ENCODE measurements at regions not wholly inside any gene's neighbourhood (a gene's known extent, or its start where the extent isn't known, plus 50 kb on each side); places are given as distances from the start of the nearest gene placed in this dataset.
"Not testable (repeated sequence)": the region's sequence is repeated elsewhere in the genome, so short reads cannot be mapped to it uniquely, and the experiment has no call there.

DNA sequence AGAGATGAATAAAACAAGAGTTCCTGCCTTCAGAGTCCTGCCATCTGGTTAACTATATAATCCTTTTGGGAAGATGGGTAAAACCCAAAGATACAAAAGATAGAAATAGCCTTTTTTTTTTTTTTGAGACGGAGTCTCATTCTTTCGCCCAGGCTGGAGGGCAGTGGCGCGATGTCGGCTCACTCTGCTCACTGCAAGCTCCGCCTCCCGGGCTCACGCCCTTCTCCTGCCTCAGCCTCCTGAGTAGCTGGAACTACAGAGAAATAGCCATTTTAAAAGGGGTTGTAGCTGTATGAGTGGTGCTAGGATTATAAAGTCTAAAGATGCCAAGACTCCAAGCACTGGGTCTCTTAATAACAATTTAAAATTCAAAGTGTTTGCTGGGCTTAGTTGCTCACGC lies 97.2 kb downstream of the KDR start:
- DNase-seq, result no peak

DNA sequence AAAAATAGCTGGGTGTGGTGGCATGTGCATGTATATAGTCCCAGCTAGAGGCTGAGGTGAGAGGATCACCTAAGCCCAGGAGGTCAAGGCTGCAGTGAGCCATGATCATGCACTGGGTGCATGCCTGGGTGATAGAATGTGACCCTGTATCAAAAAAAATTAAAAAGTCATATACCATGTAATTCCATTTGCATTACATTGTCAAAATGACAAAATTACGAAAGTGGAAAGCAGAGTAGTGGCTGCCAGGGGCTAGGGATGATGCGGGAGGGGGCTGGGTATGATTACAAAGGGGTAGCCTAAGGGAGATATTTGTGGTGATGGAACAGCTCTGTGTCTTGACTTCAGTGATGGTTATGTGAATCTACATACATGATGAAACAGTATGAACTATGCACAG lies 97.8 kb downstream of the KDR start:
- no peak for DNase-seq

DNA sequence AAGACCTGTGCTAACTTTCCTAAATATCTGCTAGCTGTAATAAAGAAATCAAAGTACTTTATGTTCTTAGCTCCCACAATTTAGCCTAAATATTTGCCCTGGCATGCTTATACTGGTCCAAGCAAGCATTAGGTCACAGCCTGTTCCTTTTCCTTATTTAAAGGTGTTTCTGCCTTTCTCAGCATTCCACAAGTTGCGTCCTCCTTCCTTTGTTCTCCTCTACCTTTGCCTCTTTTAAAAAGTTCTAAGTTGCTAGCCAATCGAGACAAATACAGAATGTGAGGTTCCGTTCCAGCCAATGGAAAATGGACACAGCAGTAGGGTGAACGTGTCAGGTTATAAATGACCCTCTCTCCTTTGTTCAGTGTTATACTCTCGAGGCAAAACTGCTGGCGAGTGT lies 99.9 kb downstream of the KDR start:
- DNase-seq, result not testable (repeated sequence)

DNA sequence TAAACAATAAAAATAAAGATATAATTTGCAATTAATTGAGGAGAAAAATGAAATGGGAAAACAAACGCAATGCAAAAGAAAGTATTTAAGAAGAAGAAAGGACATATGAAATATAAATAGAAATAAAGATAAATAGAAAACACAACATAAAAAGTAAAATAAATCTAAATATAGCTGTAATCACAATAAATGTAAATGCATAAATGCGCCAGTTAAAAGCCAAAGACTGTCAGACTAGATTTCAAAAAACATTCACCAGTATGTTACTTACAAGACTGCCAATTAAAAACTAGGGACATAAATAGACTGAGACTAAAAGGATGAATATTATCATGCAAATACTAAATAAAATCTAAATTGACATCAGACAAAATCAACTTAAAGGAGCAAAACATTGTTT lies 102.4 kb downstream of the KDR start:
- DNase-seq, result no peak

DNA sequence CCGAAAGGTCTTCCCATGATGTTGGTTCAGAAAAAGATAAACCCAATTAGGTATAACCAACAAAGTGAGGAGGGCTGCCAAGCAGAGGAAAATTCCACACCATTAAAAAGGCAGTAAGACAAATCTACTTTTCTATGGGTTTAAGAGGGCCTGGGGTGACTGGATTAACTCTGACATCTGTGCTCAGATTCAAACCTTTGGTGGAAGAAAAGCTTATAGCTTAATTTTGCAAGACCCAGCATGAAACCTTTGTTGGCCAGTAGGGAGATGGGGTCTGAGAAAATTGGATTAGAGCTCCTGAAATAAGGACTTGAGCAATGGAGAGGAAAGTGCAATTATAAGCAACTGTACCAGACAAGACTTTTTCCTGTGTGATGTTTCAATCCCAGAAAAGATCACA lies 104.2 kb downstream of the KDR start:
- no peak for DNase-seq

DNA sequence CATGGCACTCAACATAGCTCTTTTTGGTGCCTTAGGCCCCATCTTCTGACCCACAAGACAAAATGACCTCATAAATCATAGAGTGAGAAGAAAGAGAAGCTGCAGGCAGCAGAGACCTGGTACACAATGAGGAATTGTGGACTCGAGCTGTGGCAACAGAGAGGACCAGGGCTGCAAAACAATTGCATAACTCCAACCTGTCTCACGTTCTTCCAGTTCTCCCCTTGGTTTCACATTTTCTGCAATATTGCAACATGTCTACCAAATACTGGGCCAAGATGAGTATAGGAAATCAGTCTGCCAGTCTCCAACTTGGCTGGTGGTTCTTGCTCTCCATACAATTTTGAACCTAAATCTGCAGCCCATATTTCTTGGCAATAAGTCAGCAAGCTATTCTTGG lies 105.3 kb downstream of the KDR start:
- no peak for DNase-seq

DNA sequence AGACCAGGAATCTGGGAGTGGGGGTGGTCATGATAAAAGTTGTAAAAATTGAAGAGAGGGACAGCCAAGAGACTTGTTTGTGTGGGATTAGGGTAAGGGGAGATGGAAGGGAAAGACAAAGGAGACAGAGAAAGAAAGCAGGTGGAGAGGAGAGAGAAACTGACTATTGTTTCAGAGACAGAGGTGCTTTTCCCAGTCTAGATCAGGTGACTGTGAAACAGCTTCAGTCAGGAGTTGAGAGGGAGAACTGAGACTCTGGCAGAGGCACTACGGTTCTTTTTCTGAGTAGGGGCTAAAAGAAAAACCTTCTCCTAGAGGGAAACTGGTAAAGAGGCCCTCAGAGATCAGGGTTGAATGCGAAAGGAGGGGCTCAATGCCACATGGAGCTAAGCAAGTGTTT lies 106.4 kb downstream of the KDR start:
- no peak for DNase-seq

DNA sequence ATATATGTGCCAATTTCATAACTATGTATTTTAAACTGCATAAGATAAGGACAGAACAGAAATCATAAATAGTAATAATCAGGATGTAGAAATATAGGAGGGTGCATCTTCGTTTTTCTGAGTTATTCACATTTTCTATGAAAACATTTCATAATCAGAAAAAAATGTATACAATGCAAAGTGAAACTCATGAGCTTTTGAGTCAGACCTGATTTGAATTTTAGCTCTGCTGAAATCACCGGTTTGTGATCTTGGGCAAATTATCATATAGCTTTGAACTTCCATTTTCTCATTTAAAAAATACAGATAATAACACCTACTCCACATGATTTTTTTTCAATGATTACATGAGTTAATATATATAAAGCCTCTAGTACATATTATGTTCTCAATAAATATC lies 106.9 kb downstream of the KDR start:
- DNase-seq, result no peak

DNA sequence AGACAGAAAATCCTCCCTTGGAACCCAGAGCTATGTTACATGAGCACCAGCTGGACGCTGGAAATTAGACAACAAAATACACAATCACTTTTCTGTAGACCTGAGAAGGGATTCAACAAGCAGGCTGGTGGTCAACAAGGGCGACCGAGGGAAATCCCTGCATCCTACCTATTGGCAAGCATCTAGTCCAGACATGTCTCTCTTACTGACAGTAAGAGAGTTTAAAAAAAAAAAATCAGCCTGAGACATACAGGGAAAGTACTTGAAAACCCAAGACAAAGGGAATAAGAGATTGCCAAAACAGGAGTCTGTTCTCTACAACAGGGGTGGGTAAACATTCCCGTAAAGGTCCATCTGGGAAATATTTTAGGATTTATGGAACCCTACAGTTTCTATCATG lies 108.0 kb downstream of the KDR start:
- DNase-seq, result no peak

DNA sequence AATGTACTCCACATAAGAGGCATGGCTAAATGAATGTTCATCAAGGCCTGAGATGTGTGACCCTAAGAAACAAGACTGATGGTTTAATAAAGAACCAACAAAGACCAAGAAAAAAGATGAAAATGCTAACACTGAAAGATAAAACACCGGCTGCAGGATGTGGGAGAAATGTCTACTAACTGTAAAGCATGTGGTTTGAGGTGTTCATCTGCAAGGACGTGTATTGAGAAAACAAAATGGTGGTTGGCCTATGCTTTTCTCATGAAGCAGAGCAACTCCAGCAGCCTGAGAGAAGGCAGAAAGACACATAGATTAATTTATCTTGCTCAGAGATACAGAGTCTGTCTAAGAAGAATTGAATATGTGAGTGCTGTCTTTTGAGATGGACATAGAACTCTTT lies 109.3 kb downstream of the KDR start:
- no peak for DNase-seq

DNA sequence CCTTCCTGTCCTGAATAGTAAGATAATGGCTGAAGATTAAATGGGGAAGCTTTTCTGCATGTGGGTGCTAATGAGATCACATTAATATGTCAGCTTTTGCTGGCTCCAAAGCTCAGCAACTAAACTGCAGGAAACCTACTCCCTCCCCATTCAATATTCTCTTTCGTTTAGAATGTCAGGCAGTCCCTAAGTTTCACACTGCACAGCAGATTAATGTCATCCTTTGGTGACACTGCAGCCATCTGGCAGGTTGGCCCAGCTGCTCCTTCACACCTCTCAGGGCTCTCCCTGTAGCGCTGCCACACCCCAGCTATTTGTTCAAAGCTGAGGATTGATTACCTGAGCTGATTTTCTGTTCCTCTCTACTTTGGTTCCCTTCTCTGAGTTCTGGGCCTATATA lies 110.5 kb downstream of the KDR start:
- no peak for DNase-seq

DNA sequence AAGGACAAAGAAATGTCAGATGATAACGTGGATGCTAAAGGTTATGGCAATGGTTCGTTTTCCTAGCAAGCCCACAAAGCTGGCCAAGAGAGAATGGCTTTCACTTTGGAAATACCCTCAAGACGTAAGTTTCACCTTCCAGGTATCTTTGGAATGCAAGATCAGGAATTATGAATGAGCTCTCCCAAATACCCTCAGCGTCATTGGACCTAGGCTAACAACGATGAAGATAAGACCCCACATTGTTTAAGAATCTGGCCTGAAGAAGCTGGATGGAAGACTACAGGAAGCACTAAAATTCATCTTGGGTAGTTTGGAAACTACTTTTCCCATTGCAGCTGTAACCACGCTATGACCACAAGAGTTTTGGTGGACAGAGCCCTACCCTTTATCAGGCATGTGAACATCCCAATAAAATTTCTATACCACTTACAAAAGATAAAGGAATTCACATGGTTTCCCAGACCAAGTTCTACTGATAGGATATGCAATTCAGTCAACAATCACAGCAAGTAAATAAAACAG lies 111.9 kb downstream of the KDR start:
- no peak for DNase-seq

DNA sequence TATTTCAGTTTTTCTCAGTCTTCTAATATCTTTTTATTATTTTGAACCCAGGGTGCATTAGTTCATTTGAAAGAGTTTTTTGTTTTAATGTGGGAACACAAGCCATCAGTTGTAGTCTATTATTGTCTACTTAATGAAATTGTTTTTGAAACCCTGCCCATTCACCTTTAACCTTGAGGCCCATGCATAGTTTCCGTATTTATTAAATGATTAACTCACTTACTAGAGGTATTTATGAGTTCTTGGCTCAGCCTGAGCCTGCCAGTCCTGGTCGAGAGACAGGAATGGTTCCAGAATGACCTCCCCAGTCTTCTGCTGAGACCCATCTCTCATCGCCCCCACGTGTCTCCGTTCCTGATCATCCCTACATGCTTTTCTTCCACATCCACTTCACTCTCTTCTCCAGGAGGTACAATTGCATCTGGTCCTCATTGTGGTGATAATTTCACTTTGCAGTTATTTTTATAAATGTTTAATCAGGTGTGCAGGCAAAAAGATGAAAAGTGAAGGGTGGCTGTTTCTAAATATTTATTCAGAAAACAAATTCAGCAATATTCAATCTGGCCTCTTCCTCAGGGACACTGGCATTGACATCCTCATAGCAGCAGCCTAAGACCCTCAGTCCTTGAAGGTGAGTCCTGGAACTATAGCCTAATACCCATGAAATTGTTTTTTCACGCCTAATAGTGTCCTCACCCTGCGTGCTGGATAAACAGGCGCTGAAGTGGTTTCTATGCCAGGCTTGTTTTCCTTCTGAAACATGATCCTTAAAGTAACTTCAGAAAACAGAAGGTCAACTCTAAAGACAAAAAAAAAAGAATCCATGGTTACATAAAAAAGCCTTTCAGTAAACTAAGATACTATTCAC lies 112.8 kb downstream of the KDR start:
- no peak for DNase-seq

DNA sequence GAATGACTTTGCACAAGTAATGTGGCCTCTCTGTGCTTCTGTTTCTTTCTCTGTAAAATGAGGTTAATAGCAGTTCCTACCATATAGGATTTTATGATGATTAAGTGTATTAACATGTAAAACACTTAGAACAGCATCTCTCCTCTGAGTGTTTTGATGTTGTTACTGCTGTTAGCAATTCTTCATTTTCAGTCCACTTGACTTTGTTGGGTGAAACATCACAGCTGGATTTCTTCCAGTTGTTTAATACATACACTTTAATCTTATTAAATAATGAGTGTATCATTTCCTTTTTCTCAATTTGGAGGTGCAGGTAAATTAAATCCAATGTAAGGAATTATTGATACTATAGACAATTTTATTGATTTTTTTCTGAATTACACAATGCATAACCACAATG lies 113.6 kb downstream of the KDR start:
- no peak for DNase-seq

DNA sequence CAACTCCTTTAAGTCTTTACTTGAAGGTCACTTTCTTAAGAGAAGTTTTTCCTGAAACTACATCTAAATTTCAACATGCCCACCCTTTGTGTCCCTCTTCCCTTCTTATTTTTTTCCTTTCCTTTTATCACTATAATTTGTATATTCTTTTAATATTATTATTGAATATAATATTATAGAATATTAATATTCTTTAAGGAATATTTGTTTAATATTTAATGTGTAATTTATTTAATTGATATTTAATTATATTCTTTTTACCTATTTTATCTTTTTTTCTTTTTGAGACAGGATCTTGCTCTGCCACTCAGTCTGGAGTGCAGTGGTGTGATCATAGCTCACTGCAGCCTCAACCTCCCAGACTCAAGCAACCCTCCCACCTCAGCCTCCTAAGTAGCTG lies 114.8 kb downstream of the KDR start:
- no peak for DNase-seq

DNA sequence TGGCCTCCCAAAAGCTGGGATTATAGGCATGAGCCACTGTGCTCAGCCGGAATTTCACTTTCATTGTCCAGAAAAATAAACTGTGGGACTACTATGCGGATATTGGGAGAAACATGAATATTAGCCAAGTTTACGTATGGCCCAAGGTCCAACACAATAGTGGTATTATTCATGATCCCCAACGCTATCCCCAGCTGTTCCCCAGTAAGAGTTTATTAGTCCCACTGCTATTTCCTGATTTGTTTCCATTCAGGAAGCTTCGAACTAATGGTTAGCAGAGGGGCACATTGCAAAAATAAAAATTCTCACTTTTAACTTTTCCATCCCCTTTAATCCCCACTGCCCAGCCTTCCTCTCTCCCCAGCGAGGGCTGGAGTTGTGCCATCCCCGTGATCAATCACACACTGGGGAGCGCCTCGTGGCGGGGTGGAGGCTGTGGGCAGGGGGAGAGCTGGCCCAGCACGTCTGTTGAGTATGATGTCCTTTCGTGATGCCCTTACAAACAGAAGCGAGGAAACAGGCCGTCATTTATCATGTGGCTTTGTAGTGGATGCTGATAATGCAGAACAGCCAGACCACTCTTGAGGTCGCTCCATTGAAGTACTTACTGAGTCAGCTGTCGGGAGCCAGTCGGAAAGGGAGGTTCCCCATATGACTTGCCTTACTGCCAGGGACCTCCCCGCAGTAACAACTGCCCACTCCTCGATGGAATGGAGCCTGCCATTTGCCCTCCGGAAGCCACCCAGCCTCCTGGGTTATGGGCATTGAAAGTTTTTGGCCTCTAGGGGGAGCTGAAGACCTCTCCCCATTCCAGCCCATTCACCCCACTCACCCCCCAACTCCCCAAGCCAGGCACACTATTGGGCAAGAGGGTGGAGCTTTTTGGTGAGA lies 117.0 kb downstream of the KDR start:
- DNase-seq, result no peak

DNA sequence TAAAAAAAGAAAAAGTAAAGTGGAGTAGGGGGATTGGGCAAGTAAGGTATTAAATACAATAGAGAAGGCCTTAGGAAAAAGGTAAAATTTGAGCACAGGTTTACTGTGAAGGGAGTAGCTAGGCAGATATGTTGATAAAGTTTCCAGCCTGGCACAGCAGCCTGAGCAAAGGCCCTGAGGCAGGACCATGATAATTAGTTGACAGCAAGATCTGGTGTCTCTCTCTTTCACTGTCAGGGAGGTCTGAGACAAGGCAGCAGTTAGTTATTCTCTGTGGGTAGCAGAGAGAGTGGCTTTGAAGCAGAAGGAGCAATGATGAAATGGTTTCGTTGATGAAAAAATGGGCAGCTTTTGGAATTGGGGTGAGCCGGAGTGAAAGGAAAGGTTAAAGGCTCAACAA lies 119.5 kb downstream of the KDR start:
- no peak for DNase-seq

DNA sequence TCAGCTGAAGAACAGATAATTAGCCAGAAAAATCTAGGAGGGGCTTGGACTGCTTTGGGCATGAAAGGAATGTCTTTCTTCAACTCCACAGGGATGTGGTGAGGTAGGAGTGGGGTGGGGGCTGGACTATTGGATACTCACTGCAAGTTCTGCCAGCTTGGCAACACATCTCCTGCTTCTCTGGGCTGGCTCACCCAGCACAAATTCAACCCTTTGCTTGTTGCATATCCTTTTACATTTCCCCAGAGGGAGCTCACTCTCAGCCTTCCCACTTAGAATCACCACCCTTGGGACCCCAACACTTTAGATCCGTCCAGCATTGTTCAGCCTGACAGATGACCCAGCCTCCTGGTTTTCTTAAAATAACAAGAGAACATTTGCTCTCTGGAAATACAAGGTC lies 120.6 kb downstream of the KDR start:
- no peak for DNase-seq

DNA sequence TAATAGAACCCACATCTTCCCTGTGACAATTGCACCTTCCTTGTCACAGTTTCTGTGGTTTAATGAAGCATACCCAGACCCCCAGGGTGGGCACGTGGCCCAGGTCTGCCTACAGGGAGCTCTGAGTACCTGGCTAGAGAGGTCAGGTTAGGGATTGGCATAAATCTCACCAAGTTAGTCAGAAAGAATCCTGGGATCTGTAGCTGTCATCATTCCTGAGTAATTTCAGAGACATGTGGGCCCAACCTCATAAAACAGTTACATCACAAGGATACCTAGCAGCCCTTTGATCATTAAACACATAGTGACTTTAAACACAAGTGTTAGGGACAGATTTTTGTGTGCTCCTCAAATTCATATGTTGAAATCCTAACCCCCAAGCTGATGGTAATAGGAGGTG lies 123.0 kb downstream of the KDR start:
- DNase-seq, result no peak

DNA sequence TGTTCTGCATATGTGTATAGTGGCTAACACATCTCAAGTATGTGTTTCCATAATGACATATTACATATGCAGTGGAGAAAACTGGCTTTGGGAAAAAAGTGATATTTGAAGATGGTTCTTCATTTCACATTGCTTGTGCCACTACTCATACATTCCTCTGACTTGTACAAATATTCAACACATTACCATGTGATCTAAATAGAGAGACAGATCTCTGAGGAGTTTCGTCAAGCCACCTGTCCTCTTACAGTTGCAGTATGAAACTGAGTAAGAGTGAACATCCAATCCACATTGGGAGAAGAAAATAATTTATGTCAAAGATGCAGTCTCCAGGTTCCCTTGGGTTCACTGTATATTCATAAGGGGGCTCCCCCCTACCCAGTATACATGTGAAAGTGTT lies 123.9 kb downstream of the KDR start:
- DNase-seq, result no peak

DNA sequence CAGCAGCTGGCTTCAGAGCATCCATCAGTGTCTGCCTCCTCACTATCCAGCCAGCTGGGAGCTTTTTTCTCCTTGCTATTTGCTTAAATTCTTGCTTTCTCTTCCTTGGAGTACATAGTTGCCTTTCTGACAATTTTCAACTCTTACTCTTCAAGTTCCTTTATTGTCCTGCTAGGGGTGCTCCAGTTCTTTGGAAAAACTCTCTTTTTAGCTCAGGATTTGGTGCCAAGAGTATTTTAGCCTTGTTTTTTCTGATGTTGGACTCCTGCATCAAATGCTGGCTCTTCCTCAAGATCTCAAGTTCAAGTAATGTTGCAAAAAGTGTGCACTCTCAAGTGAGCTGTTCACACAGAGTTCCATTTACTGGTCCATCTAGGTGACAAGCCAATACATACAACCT lies 126.4 kb downstream of the KDR start:
- no peak for DNase-seq

DNA sequence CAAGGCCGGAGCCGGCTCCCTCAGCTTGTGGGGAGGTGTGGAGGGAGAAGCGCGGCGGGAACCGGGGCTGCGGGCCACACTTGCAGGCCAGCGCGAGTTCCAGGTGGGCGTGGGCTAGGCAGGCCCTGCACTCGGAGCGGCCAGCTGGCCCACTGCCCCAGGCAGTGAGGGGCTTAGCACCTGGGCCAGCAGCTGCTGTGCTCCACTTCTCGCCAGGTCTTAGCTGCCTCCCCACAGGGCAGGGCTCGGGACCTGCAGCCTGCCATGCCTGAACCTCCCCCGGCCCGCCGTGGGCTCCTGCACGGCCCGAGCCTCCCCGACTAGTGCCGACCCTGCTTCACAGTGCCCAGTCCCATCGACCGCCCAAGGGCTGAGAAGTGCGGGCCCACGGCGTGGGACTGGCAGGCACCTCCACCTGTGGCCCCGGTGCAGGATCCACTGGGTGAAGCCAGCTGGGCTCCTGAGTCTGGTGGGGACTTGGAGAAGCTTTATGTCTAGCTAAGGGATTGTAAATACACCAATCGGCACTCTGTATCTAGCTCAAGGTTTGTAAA lies 131.8 kb downstream of the KDR start:
- not testable (repeated sequence) for DNase-seq

DNA sequence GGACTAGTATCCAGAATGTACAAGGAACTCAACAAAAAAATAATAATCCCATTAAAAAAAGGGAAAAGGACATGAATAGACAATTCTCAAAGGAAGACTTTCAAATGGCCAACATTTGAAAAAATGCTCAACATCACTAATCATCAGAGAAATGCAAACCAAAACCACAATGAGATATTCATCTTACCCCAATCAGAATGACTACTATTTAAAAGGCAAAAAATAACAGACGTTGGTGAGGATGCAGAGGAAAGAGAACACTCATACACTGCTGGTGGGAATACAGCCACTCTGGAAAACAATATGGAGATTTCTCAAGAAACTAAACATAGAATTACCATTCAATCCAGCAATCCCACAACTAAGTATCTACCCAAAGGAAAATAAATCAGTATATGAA lies 133.1 kb downstream of the KDR start:
- DNase-seq, result no peak

DNA sequence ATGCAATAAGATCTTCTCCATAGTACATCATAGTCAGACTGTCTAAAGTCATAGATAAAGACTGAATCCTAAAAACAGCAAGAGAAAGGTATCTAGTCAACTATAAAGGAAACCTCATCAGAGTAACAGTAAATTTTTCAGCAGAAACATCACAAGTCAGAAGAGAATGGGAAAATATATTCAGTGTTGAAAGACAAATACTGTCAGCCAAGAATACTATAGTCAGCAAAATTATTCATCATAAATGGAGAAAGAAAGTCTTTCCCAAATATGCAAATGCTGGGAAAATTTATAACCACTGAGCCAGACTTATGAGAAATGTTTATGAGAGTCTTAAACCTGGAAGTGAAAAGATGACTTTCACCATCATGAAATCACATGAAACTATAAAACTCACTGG lies 136.7 kb downstream of the KDR start:
- no peak for DNase-seq

All from CD4-positive, alpha-beta T cell treated with Interleukin-6 for 4 hours (primary cell).